Common myeloid progenitor, CD34-positive (primary cell): ENCODE measurements at regions not wholly inside any gene's neighbourhood (a gene's known extent, or its start where the extent isn't known, plus 50 kb on each side); places are given as distances from the start of the nearest gene placed in this dataset.

Experiments
- CTCF ChIA-PET: fragments of 350-600 bp; sonication (Branson Sonifier 250); formaldehyde crosslinking; loops from one replicate; lab custom pipeline; 2021; ENCODE audit warnings: antibody characterized with exemption; lab: Charles Lee
- POLR2A ChIA-PET: fragments of 350-600 bp; sonication (Branson Sonifier 250); formaldehyde crosslinking; loops from one replicate; lab custom pipeline; 2021; ENCODE audit warnings: antibody characterized with exemption; lab: Charles Lee
- DNase-seq, 3 donors: peaks; one replicate each; pipeline versions ENCODE4 v3.0.0 to v3.0.0-alpha.2; 2013
- H3K27ac ChIP-seq, 2 experiments: 1 replicate in 1 of 2; 2 replicates in 1 of 2; pipeline ENCODE4 v1.7.0; 2013; ENCODE audit warnings: inconsistent platforms in 2 of 2, low read length in 2 of 2, mild to moderate bottlenecking in 2 of 2, low read depth in 1 of 2, moderate library complexity in 1 of 2; ENCODE audit not compliant: severe bottlenecking in 2 of 2, insufficient read depth in 1 of 2, poor library complexity in 1 of 2
- H3K27me3 ChIP-seq, 5 experiments: replicated peaks in 2 of 5; 1 replicate in 3 of 5; 2 replicates in 2 of 5; pipeline versions ENCODE4 v1.6.1 to v1.7.0; 2013; ENCODE audit warnings: low read length in 4 of 5, mild to moderate bottlenecking in 2 of 5, moderate library complexity in 2 of 5, inconsistent platforms in 1 of 5; ENCODE audit not compliant: insufficient read depth in 5 of 5, control insufficient read depth in 4 of 5
- H3K36me3 ChIP-seq, 4 experiments: 1 replicate in 2 of 4; 2 replicates in 2 of 4; pipeline versions ENCODE4 v1.6.1 to v1.7.0; 2013; ENCODE audit warnings: low read length in 3 of 4, control low read depth in 1 of 4, mild to moderate bottlenecking in 1 of 4; ENCODE audit not compliant: control insufficient read depth in 4 of 4, insufficient read depth in 4 of 4
- H3K4me1 ChIP-seq, 4 experiments: 1 replicate in 3 of 4; 2 replicates in 1 of 4; pipeline versions ENCODE4 v1.6.1 to v1.7.1; 2013; ENCODE audit warnings: low read length in 3 of 4, mild to moderate bottlenecking in 3 of 4, control low read depth in 1 of 4, inconsistent platforms in 1 of 4, moderate library complexity in 1 of 4; ENCODE audit not compliant: control insufficient read depth in 4 of 4, insufficient read depth in 4 of 4; ENCODE audit errors: control extremely low read depth in 1 of 4
- H3K4me3 ChIP-seq, 7 experiments: 1 replicate in 4 of 7; 2 replicates in 3 of 7; pipeline versions ENCODE4 v1.5.1 to v1.7.0; 2013; ENCODE audit warnings: mild to moderate bottlenecking in 7 of 7, low read length in 6 of 7, moderate library complexity in 6 of 7, inconsistent platforms in 2 of 7, low read depth in 2 of 7, control low read depth in 1 of 7; ENCODE audit not compliant: insufficient read depth in 4 of 7, control insufficient read depth in 1 of 7; ENCODE audit errors: extremely low read depth in 1 of 7
- H3K9me3 ChIP-seq, 5 experiments: 1 replicate in 4 of 5; 2 replicates in 1 of 5; pipeline versions ENCODE4 v1.6.1 to v1.7.1; 2013; ENCODE audit warnings: low read length in 4 of 5, mild to moderate bottlenecking in 2 of 5, inconsistent platforms in 1 of 5, low read depth in 1 of 5, moderate library complexity in 1 of 5; ENCODE audit not compliant: control insufficient read depth in 4 of 5, insufficient read depth in 2 of 5; ENCODE audit errors: control extremely low read depth in 1 of 5
- WGBS: methylation state at CpG from one replicate; pipeline ENCODE4 v1.1.5; 2013; ENCODE audit not compliant: insufficient coverage; 5-methylcytosine and 5-hydroxymethylcytosine counted together

- 79% methylated on average over 10 of the region's 12 CpGs for WGBS
- CTCF ChIA-PET, result interaction anchor here (0.8 to 1.4 kb wide), 2 partner anchors 17 to 52 kb away, joined by 3 read pairs; no protein-coding TSS in a partner anchor
- no peak overlapping the region for H3K4me3 ChIP-seq
- no peaks in the 10 kb centered on the region for H3K36me3 ChIP-seq
- H3K27me3 ChIP-seq, result peaks cover 0 to 4% (median 0%) of the 10 kb centered on the region in 5 experiments
- H3K9me3 ChIP-seq, result peaks cover 0 to 3% (median 0%) of the 10 kb centered on the region in 5 experiments
- no peaks in the 10 kb centered on the region for H3K4me1 ChIP-seq
- no peak for DNase-seq
- POLR2A ChIA-PET, result no interaction called here
- H3K27ac ChIP-seq, result no peak overlapping the region
These were observed 179.8 kb downstream of the FOXO1 start for GRCh38 chr13:40486518-40487163.

GRCh38 chr13:40488869-40489391 lies 177.5 kb downstream of the FOXO1 start:
- Histone ChIP-seq H3K4me1 (no peaks in the 10 kb centered on the region), H3K36me3 (no peaks in the 10 kb centered on the region), H3K9me3 (no peaks in the 10 kb centered on the region), H3K27me3 (peaks cover 0 to 4% (median 0%) of the 10 kb centered on the region in 5 experiments), H3K27ac (no peak overlapping the region), H3K4me3 (no peak overlapping the region)
- WGBS, result 98% methylated on average over 14 of the region's 21 CpGs
- CTCF ChIA-PET, result no interaction called here
- no peak for DNase-seq
- POLR2A ChIA-PET, result no interaction called here

- no peak overlapping the region for H3K27ac ChIP-seq
- H3K9me3 ChIP-seq, result no peaks in the 10 kb centered on the region
- no peak overlapping the region for H3K4me3 ChIP-seq
- peaks cover 0 to 5% (median 2%) of the 10 kb centered on the region in 4 experiments for H3K4me1 ChIP-seq
- H3K27me3 ChIP-seq, result peaks cover 0 to 4% (median 0%) of the 10 kb centered on the region in 5 experiments
- ChIA-PET POLR2A (no interaction called here), CTCF (no interaction called here)
- DNase-seq, result no peak
- H3K36me3 ChIP-seq, result no peaks in the 10 kb centered on the region
- 69% methylated on average over 5 of the region's 7 CpGs for WGBS
These were observed 176.2 kb downstream of the FOXO1 start for GRCh38 chr13:40490086-40490758.

GRCh38 chr13:40492511-40492910 lies 173.9 kb downstream of the FOXO1 start:
- ChIA-PET CTCF (interaction anchor here (1.0 kb wide), 1 partner anchor 26 kb away, joined by 3 read pairs; no protein-coding TSS in a partner anchor), POLR2A (no interaction called here)
- H3K27me3 ChIP-seq, result peaks cover 0 to 4% (median 0%) of the 10 kb centered on the region in 5 experiments
- H3K9me3 ChIP-seq, result no peaks in the 10 kb centered on the region
- no peak overlapping the region for H3K4me3 ChIP-seq
- WGBS, result 80% methylated on average over 9 of the region's 9 CpGs
- no peaks in the 10 kb centered on the region for H3K36me3 ChIP-seq
- peaks cover 0 to 6% (median 2%) of the 10 kb centered on the region in 4 experiments for H3K4me1 ChIP-seq
- no peak overlapping the region for H3K27ac ChIP-seq
- DNase-seq, result no peak

- Histone ChIP-seq H3K27ac (no peak overlapping the region), H3K27me3 (no peaks in the 10 kb centered on the region), H3K9me3 (no peaks in the 10 kb centered on the region), H3K36me3 (no peaks in the 10 kb centered on the region), H3K4me3 (no peak overlapping the region), H3K4me1 (peaks cover 0 to 6% (median 2%) of the 10 kb centered on the region in 4 experiments)
- POLR2A ChIA-PET, result no interaction called here
- CTCF ChIA-PET, result interaction anchor here (0.6 kb wide), 1 partner anchor 400 kb away, joined by 3 read pairs; no protein-coding TSS in a partner anchor
- 55% methylated on average over 2 of the region's 2 CpGs for WGBS
- DNase-seq, result peak; percentile 21 to 50 (median 29)
These were observed 171.9 kb downstream of the FOXO1 start for GRCh38 chr13:40494513-40494912.

GRCh38 chr13:40494946-40495620 lies 171.4 kb downstream of the FOXO1 start:
- ChIA-PET POLR2A (no interaction called here), CTCF (interaction anchor here (0.6 kb wide), 1 partner anchor 400 kb away, joined by 3 read pairs; no protein-coding TSS in a partner anchor)
- H3K4me3 ChIP-seq, result no peak overlapping the region
- peaks cover 0 to 6% (median 2%) of the 10 kb centered on the region in 4 experiments for H3K4me1 ChIP-seq
- H3K9me3 ChIP-seq, result no peaks in the 10 kb centered on the region
- WGBS, result 96% methylated on average over 4 of the region's 8 CpGs
- H3K27ac ChIP-seq, result no peak overlapping the region
- DNase-seq, result peak in 1 of 3 donors; percentile 25
- no peaks in the 10 kb centered on the region for H3K27me3 ChIP-seq
- H3K36me3 ChIP-seq, result no peaks in the 10 kb centered on the region
